Cortex of kidney (tissue), 1 donor: ENCODE measurements at regions not wholly inside any gene's neighbourhood (a gene's known extent, or its start where the extent isn't known, plus 50 kb on each side); places are given as distances from the start of the nearest gene placed in this dataset.
"Not testable (repeated sequence)": the region's sequence is repeated elsewhere in the genome, so short reads cannot be mapped to it uniquely, and the experiment has no call there.

Experiments
- DNase-seq: peaks from one replicate; lab custom pipeline; 2025; lab: John Stamatoyannopoulos, UW

- DNase-seq = no peak
Measured at GRCh38 chr7:130789436-130789835, 55.4 kb upstream of the KLF14 start.

DNA sequence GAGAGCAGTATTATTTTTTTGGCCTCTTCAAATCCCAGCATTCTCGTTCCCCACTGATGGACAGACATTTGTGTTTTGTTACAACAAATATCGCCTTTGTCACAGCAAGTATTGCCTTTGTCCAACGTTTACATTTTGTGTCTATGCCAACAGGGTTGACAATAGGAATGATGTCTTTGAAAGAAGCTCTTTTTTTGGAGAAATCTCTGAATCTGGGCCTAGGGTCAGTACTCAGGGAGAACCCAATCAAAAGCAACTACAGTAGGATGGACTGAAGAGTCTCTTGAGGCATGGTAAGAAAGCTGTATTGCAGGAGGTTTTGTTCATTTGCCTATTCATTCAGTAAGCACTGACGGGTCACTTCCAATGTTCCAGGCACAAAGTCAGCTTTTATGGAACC is 57.7 kb upstream of the KLF14 start:
- no peak for DNase-seq

- DNase-seq = no peak
Measured at GRCh38 chr7:130793855-130794618, 60.0 kb upstream of the KLF14 start.

GRCh38 chr7:130794619-130794922 is 60.6 kb upstream of the KLF14 start:
- no peak for DNase-seq

- DNase-seq = not testable (repeated sequence)
Measured at GRCh38 chr7:130796425-130796824, 62.4 kb upstream of the KLF14 start.

GRCh38 chr7:130803127-130803526 is 69.1 kb upstream of the KLF14 start:
- DNase-seq = no peak

DNA sequence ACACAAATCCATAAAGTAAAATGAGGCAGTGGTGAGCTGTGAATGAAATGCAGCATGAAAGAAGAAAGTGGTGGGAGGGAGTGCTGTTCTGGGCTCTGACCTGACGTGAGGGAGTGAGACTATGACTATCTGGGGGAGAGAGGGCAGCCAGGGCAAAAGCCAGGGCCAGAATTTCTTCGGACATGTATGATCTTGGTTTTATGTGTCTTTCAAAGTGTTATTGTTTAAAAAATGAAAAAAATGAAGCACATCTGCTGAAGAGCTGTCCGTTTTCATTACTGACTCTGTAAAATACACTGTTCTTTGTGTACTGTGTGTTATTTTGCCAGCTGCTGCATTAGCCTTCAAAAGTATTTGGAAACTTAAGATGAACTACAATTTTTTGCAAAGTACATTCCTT is 70.2 kb upstream of the KLF14 start:
- DNase-seq = no peak

DNA sequence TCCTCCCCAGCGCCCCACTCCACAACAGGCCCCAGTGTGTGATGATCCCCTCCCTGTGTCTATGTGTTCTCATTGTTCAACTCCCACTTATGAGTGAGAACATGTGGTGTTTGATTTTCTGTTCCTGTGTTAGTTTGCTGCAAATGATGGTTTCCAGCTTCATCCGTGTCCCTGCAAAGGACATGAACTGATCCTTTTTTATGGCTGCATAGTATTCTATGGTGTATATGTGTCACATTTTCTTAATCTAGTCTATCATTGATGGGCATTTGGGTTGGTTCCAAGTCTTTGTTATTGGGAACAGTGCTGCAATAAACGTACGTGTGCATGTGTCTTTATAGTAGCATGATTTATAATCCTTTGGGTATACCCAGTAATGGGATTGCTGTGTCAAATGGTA is 78.8 kb upstream of the KLF14 start:
- DNase-seq = not testable (repeated sequence)

DNA sequence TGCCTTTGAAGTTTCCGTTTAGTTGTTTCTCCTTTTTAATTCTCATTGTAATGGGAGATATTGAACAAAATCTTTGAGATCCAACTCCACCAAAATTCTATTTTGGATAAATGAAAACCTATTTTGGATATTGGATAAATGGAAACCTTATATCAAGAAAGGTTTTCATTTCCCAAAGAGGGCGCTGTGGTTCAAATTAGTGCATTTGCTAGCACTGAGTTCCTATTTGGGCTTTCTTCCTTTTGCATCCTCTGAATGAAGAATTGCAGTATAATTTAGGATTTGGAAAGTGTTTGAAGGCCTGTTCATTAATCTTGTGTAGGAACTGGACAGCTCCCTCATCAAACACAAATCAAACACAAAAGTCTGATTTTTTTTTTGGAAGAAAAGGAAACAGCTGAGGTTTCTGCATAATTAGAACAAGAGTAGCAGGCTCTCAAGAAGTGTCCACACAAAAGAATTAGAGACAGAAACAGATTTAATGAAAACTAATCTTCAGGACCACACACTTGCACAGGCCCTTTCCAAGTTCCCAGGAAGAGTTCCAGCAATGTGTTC is 80.8 kb upstream of the KLF14 start:
- no peak for DNase-seq

GRCh38 chr7:130818056-130818455 is 84.0 kb upstream of the KLF14 start:
- DNase-seq = no peak

DNA sequence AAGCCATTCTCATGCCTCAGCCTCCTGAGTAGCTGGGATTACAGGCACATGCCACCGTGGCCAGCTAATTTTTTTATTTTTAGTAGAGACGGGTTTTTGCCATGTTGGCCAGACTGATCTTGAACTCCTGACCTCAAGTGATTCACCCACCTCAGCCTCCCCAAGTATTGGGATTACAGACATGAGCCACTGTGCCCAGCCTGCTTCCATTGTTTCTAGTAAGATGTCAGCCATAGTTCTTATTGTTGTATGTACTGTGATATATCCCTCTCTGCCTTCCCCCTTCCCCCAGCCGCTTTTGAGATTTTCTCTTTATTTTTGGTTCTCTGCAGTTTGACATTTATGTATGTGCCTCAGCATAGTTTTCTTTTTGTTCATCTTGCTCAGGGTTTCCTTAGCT is 87.9 kb upstream of the KLF14 start:
- no peak for DNase-seq

DNA sequence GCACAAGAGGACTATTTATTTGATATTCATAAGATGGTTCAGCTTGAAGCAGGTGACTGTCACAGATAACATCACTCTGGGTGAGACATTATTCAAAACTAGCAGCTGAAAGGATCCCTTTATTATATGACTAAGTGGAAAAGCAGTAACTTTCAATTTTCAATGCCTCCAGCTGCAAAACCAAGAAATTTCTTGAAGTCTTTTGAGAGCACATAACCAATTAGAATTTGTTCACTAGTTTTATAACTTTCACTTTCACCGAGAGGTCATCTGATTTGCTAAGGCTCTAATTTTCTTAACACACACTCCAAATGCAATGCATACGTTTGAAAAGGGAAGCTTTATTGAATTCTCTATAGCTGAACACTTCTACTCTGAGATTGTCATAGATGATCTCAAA is 88.6 kb upstream of the KLF14 start:
- DNase-seq = no peak

GRCh38 chr7:130823060-130823459 is 89.1 kb upstream of the KLF14 start:
- DNase-seq = no peak

GRCh38 chr7:130825819-130826218 is 91.8 kb upstream of the KLF14 start:
- no peak for DNase-seq

DNA sequence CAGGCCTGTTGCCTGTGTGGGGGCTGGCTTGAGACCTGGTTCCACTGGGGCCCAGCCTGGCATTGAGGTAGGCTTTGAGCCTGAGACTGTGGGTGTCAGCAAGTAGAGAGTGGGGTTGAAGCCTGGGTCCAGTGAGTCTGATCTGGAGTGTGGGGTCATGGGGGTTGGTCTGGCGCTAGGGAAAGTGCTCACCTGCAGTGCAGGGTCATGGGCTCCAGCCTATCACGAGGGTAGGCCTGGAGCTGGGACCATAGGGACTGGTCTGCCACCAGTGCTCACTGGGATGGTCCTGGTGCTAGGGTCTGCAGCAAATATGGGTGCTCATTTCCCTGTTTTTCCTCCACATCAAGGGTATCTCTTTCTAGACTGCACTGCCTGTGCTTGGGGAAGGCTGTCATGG is 95.4 kb upstream of the KLF14 start:
- DNase-seq = no peak

DNA sequence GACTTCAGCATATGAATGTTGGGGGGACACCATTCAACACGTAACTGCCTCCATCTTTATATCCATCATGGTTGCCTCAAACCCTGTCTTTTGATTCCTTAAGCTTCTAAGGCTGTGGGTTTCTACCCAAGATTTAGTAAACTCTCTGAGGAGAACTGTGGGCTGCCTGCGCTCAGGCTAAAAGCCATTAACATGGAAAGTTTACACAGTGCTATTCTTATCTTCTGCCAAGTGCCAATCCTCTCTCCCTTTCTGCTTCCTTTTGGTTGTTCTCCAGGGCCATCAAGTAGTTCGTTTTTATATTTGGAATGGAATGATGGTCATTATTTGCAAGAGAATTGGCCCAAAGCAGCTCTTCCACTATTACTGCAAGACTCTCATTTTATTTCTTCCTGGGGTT is 97.3 kb upstream of the KLF14 start:
- DNase-seq = no peak

GRCh38 chr7:130831817-130832481 is 97.9 kb upstream of the KLF14 start:
- DNase-seq = no peak

- DNase-seq = no peak
Measured at GRCh38 chr7:130838738-130839137, 104.7 kb upstream of the KLF14 start.

DNA sequence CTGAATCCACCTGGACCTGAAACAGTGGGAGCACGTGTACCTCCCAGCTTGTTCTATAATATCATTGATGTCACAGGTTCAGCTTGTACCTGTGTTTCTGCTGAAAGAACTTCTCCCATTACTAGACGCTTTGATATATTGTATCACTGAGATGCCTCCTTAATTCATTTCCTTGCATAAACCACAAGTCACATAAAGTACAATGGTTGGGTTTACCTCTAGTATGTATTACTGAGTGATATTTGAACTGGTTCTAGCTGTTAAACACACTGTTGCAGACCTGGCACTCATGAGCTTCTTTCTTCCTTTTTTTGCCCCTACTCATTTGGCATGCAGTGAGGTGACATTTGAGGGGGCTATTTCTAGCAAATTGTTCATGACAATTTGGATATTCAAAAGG is 106.6 kb upstream of the KLF14 start:
- no peak for DNase-seq

- DNase-seq = no peak
Measured at GRCh38 chr7:130841416-130841815, 107.4 kb upstream of the KLF14 start.

GRCh38 chr7:130843703-130844102 is 109.7 kb upstream of the KLF14 start:
- no peak for DNase-seq

- no peak for DNase-seq
Measured at GRCh38 chr7:130844811-130845580, 111.0 kb upstream of the KLF14 start.

- no peak for DNase-seq
Measured at GRCh38 chr7:130845581-130846085, 111.6 kb upstream of the KLF14 start.
